Vagina (tissue), 2 donors: ENCODE measurements at regions not wholly inside any gene's neighbourhood (a gene's known extent, or its start where the extent isn't known, plus 50 kb on each side); places are given as distances from the start of the nearest gene placed in this dataset.

Experiments
- CTCF ChIP-seq, 3 experiments: fragments of 450-650 bp in 2 of 3; fragments of 200-600 bp in 1 of 3; sonication (generic) in 1 of 3; IDR thresholded peaks; one replicate each; pipeline ENCODE4 v1.5.1; 2017 to 2019; ENCODE audit warnings: antibody characterized with exemption in 3 of 3, mild to moderate bottlenecking in 2 of 3, moderate library complexity in 2 of 3
- POLR2AphosphoS5 ChIP-seq, 2 donors: sonication (generic); formaldehyde crosslinking; IDR thresholded peaks; one replicate each; pipeline ENCODE4 v1.9.0; 2017; ENCODE audit warnings: antibody characterized with exemption in 2 of 2, mild to moderate bottlenecking in 2 of 2, low read depth in 1 of 2; ENCODE audit not compliant: insufficient read depth in 1 of 2

- TF ChIP-seq CTCF (IDR thresholded peaks at IDR 0.05) (no peak), POLR2AphosphoS5 (IDR thresholded peaks at IDR 0.05; ENCODE audit: insufficient read depth in 1 of 2, low read depth in 1 of 2) (no peak)
Measured at GRCh38 chr17:69967910-69968411, 107.1 kb upstream of the KCNJ16 start.
